Endodermal cell (in vitro differentiated cells): ENCODE measurements at regions not wholly inside any gene's neighbourhood (a gene's known extent, or its start where the extent isn't known, plus 50 kb on each side); places are given as distances from the start of the nearest gene placed in this dataset.

Experiments used
- DNase-seq: peaks from one replicate; pipeline ENCODE4 v3.0.0-alpha.2; 2017
- H3K27ac ChIP-seq: 2 replicates; pipeline ENCODE4 v1.5.1; 2013; ENCODE audit warnings: mild to moderate bottlenecking, low read depth, low read length, moderate library complexity
- H3K27me3 ChIP-seq: 2 replicates; pipeline ENCODE4 v1.6.1; 2013; ENCODE audit warnings: mild to moderate bottlenecking, low read length, moderate library complexity; ENCODE audit not compliant: insufficient read depth, control insufficient read depth, poor library complexity, severe bottlenecking
- H3K36me3 ChIP-seq: 2 replicates; pipeline ENCODE4 v1.7.0; 2013; ENCODE audit warnings: mild to moderate bottlenecking, low read length, moderate library complexity; ENCODE audit not compliant: control insufficient read depth, insufficient read depth
- H3K4me1 ChIP-seq: one replicate; pipeline ENCODE4 v1.7.0; 2013; ENCODE audit warnings: low read length; ENCODE audit not compliant: control insufficient read depth, insufficient read depth
- H3K4me3 ChIP-seq: 2 replicates; pipeline ENCODE4 v1.5.1; 2013; ENCODE audit warnings: mild to moderate bottlenecking, low read length, moderate library complexity
- H3K9ac ChIP-seq: 2 replicates; pipeline ENCODE4 v1.6.1; 2013; ENCODE audit warnings: mild to moderate bottlenecking, low read length, moderate library complexity; ENCODE audit not compliant: poor library complexity, severe bottlenecking; ENCODE audit errors: extremely low read depth
- H3K9me3 ChIP-seq: 2 replicates; pipeline ENCODE4 v1.6.1; 2013; ENCODE audit warnings: mild to moderate bottlenecking, low read length, moderate library complexity; ENCODE audit not compliant: control insufficient read depth
- H3K27ac Mint-ChIP-seq: 2 replicates; pipeline ENCODE4 v1.8.0; 2020; ENCODE audit warnings: mixed read lengths
- H3K27me3 Mint-ChIP-seq: 2 replicates; pipeline ENCODE4 v1.8.0; 2021; ENCODE audit warnings: mild to moderate bottlenecking, mixed read lengths; ENCODE audit not compliant: insufficient read depth
- H3K36me3 Mint-ChIP-seq: 2 replicates; pipeline ENCODE4 v1.8.0; 2020; ENCODE audit warnings: low read depth, mixed read lengths
- H3K4me1 Mint-ChIP-seq: 2 replicates; pipeline ENCODE4 v1.8.0; 2020; ENCODE audit warnings: mixed read lengths
- H3K4me3 Mint-ChIP-seq: 2 replicates; pipeline ENCODE4 v1.8.0; 2020; ENCODE audit warnings: mild to moderate bottlenecking, moderate library complexity, mixed read lengths
- H3K9me3 Mint-ChIP-seq: 2 replicates; pipeline ENCODE4 v1.8.0; 2020; ENCODE audit warnings: mild to moderate bottlenecking, mixed read lengths
- WGBS, 2 experiments: methylation state at CpG; one replicate each; pipeline versions ENCODE4 v1.1.5 to v1.1.7; 2013; ENCODE audit warnings: missing lambda C conversion rate in 2 of 2, mixed read lengths in 1 of 2; ENCODE audit not compliant: insufficient coverage in 1 of 2, insufficient read length in 1 of 2; 5-methylcytosine and 5-hydroxymethylcytosine counted together
- TF ChIP-seq, protein P1 (sequence below): fragments of 200-600 bp; sonication (generic); conservative IDR thresholded peaks from 2 replicates; pipeline ENCODE4 v1.5.0; 2021; ENCODE audit warnings: antibody characterized with exemption, mild to moderate bottlenecking

DNA sequence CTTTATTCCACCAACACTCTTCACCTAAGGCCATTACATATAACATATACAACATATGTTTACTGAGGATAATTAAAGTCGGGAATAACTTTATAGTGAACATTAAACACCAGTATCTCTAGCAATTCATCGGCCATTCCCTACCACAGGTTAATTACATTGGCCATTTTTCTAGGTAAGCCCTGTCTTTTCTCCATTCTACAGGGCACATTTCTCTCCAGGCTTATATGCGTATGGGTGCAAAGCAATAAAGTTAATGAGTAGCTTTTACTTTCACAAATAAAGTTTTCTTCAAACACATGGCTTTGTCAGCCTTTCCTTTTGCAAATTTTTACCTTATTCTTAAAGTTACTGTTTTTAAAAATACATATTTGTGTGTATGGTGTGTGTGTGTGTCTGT is 111.9 kb upstream of the IQCM start:
- no peaks in the 10 kb centered on the region for H3K27me3 Mint-ChIP-seq
- 98 to 100% methylated on average over 2 to 3 of the region's 3 CpGs for WGBS, 2 experiments

DNA sequence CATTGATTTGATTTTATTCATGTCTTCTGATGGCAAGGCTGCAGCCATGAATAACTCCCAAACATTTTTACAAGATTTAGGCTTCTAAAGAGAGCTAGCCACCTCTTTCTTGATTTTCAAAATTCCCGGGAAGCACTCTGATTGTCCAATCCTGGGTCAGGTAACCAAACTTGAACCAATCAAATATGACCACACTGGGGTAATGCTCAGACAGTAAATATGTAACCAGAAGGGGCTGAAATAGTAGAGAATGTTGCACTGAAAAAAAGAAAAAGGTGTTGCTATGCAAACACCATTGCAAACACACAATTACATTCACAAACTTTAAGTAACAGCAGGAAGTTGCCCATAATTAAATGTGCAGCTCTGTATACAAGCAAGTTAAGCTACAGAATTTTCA is 112.9 kb upstream of the IQCM start:
- H3K4me1 ChIP-seq = no peaks in the 10 kb centered on the region
- no peak overlapping the region for H3K27ac Mint-ChIP-seq
- no peaks in the 10 kb centered on the region for H3K36me3 ChIP-seq
- H3K9me3 Mint-ChIP-seq = no peaks in the 10 kb centered on the region
- H3K27me3 Mint-ChIP-seq = no peaks in the 10 kb centered on the region
- no peaks in the 10 kb centered on the region for H3K36me3 Mint-ChIP-seq
- H3K27ac ChIP-seq = no peak overlapping the region
- no peak overlapping the region for H3K4me3 ChIP-seq
- H3K4me1 Mint-ChIP-seq = peaks cover 2% of the 10 kb centered on the region
- DNase-seq = no peak
- no peak overlapping the region for H3K4me3 Mint-ChIP-seq
- TF ChIP-seq, protein P1, sequence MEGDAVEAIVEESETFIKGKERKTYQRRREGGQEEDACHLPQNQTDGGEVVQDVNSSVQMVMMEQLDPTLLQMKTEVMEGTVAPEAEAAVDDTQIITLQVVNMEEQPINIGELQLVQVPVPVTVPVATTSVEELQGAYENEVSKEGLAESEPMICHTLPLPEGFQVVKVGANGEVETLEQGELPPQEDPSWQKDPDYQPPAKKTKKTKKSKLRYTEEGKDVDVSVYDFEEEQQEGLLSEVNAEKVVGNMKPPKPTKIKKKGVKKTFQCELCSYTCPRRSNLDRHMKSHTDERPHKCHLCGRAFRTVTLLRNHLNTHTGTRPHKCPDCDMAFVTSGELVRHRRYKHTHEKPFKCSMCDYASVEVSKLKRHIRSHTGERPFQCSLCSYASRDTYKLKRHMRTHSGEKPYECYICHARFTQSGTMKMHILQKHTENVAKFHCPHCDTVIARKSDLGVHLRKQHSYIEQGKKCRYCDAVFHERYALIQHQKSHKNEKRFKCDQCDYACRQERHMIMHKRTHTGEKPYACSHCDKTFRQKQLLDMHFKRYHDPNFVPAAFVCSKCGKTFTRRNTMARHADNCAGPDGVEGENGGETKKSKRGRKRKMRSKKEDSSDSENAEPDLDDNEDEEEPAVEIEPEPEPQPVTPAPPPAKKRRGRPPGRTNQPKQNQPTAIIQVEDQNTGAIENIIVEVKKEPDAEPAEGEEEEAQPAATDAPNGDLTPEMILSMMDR = no peak
- no peaks in the 10 kb centered on the region for H3K9me3 ChIP-seq
- no peak overlapping the region for H3K9ac ChIP-seq
- 85% methylated on average over 1 of the region's 1 CpG; no CpG with 5 or more reads in 1 of the 2 experiments for WGBS, 2 experiments
- H3K27me3 ChIP-seq = no peaks in the 10 kb centered on the region

More for the DNA sequence above, 111.9 kb upstream of the IQCM start:
- DNase-seq = no peak
- no peaks in the 10 kb centered on the region for H3K4me1 ChIP-seq
- H3K36me3 ChIP-seq = no peaks in the 10 kb centered on the region
- no peak overlapping the region for H3K27ac Mint-ChIP-seq
- H3K9me3 Mint-ChIP-seq = no peaks in the 10 kb centered on the region
- H3K9ac ChIP-seq = no peak overlapping the region
- no peaks in the 10 kb centered on the region for H3K9me3 ChIP-seq
- H3K4me1 Mint-ChIP-seq = peaks cover 2% of the 10 kb centered on the region
- H3K27me3 ChIP-seq = no peaks in the 10 kb centered on the region
- H3K27ac ChIP-seq = no peak overlapping the region
- H3K4me3 Mint-ChIP-seq = no peak overlapping the region
- no peaks in the 10 kb centered on the region for H3K36me3 Mint-ChIP-seq
- no peak overlapping the region for H3K4me3 ChIP-seq
- TF ChIP-seq, protein P1 = no peak

DNA sequence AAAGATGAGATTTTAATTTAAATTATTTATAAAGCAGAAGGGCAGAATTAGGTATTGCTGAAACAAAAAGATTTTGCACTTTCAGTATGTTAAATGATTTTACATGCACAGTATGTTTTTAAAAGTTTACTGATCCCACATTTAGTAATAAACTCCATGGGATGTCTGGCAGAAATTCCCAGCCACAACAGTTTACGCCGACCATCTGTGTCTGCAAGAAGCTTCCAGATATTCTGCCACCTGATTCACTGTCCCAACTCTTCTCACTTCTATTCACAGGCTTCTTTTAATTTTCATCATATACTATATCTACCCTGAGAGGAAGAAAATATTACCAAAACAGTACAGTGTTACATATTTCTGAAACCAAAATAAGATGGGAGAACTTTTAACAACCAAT is 115.8 kb upstream of the IQCM start:
- H3K27ac Mint-ChIP-seq = no peak overlapping the region
- 46% methylated on average over 2 of the region's 2 CpGs; no CpG with 5 or more reads in 1 of the 2 experiments for WGBS, 2 experiments

More for the DNA sequence above, 115.8 kb upstream of the IQCM start:
- no peaks in the 10 kb centered on the region for H3K36me3 Mint-ChIP-seq
- no peak overlapping the region for H3K4me3 Mint-ChIP-seq
- TF ChIP-seq, protein P1 = no peak
- H3K9me3 Mint-ChIP-seq = no peaks in the 10 kb centered on the region
- Histone ChIP-seq H3K9me3 (no peaks in the 10 kb centered on the region), H3K4me1 (no peaks in the 10 kb centered on the region), H3K9ac (no peak overlapping the region), H3K36me3 (no peaks in the 10 kb centered on the region), H3K27ac (no peak overlapping the region), H3K27me3 (no peaks in the 10 kb centered on the region), H3K4me3 (no peak overlapping the region)
- H3K4me1 Mint-ChIP-seq = peaks cover 3% of the 10 kb centered on the region
- no peaks in the 10 kb centered on the region for H3K27me3 Mint-ChIP-seq
- DNase-seq = no peak
